Right atrium auricular region (tissue), 2 donors: ENCODE measurements at regions not wholly inside any gene's neighbourhood (a gene's known extent, or its start where the extent isn't known, plus 50 kb on each side); places are given as distances from the start of the nearest gene placed in this dataset.
"Not testable (repeated sequence)": the region's sequence is repeated elsewhere in the genome, so short reads cannot be mapped to it uniquely, and the experiment has no call there.

Experiments used
- DNase-seq: peaks from one replicate; pipeline ENCODE4 v3.0.0-alpha.2; 2019; ENCODE audit warnings: low spot score
- H3K27ac ChIP-seq, 2 donors: fragments of 200-600 bp; sonication (generic); 1 replicate in 1 of 2; 2 replicates in 1 of 2; pipeline ENCODE4 v1.5.1; 2016 to 2019
- H3K27me3 ChIP-seq, 2 donors: fragments of 200-600 bp; sonication (generic); one replicate each; pipeline versions ENCODE4 v1.5.1 to v1.6.0; 2017 to 2019
- H3K36me3 ChIP-seq: fragments of 200-600 bp; sonication (generic); one replicate; pipeline ENCODE4 v1.5.1; 2016
- H3K4me1 ChIP-seq, 2 donors: fragments of 200-600 bp; sonication (generic); one replicate each; pipeline versions ENCODE4 v1.5.1 to v1.6.0; 2017 to 2019
- H3K4me3 ChIP-seq, 2 donors: fragments of 200-600 bp; sonication (generic); 1 replicate in 1 of 2; 2 replicates in 1 of 2; pipeline ENCODE4 v1.5.1; 2017 to 2019; ENCODE audit warnings: mild to moderate bottlenecking in 1 of 2, moderate library complexity in 1 of 2
- H3K9me3 ChIP-seq, 2 donors: fragments of 200-600 bp; sonication (generic); one replicate each; pipeline ENCODE4 v1.5.1; 2019
- microRNA counts, 2 donors: library from miRNA; unstranded; fragments of <30 nt; microRNA quantifications; one replicate each; lab custom pipeline; 2016 to 2017
- microRNA-seq, 2 donors: library from miRNA; unstranded; fragments of <30 nt; microRNA quantifications; one replicate each; pipeline ENCODE4, GENCODE V29; 2016 to 2017; ENCODE audit warnings: borderline number of aligned reads in 2 of 2, borderline replicate concordance in 1 of 2
- TF ChIP-seq, protein P1 (sequence below), 2 donors: fragments of 200-600 bp; sonication (generic); IDR thresholded peaks; one replicate each; pipeline ENCODE4 v1.5.1; 2019; ENCODE audit warnings: antibody characterized with exemption in 2 of 2

DNA sequence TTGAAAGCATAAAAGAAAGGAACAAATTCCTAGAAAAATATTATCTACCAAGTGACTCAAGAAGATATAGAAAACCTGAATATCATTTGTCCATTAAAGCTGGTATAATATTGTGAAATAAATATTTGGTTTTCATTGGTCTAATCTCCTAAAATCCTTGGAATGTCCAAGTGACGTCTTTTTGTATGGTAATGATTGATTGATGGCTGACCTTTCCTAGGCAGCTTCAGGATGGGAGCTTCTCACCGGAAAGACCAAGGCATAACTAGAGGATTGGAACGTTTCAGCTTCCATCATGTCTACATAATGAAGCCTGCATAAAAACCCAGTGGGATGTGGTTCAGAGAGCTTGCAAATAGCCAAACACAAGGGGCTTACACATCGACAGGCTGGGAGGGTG lies 57.6 kb upstream of the MAN1A1 start:
- Histone ChIP-seq H3K4me1 (no peaks in the 10 kb centered on the region), H3K36me3 (no peaks in the 10 kb centered on the region), H3K9me3 (peaks cover 0 to 11% of the 10 kb centered on the region in 2 donors), H3K27ac (no peak overlapping the region), H3K27me3 (no peaks in the 10 kb centered on the region), H3K4me3 (no peak overlapping the region)
- TF ChIP-seq, protein P1, sequence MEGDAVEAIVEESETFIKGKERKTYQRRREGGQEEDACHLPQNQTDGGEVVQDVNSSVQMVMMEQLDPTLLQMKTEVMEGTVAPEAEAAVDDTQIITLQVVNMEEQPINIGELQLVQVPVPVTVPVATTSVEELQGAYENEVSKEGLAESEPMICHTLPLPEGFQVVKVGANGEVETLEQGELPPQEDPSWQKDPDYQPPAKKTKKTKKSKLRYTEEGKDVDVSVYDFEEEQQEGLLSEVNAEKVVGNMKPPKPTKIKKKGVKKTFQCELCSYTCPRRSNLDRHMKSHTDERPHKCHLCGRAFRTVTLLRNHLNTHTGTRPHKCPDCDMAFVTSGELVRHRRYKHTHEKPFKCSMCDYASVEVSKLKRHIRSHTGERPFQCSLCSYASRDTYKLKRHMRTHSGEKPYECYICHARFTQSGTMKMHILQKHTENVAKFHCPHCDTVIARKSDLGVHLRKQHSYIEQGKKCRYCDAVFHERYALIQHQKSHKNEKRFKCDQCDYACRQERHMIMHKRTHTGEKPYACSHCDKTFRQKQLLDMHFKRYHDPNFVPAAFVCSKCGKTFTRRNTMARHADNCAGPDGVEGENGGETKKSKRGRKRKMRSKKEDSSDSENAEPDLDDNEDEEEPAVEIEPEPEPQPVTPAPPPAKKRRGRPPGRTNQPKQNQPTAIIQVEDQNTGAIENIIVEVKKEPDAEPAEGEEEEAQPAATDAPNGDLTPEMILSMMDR (IDR thresholded peaks at IDR 0.05): no peak
- DNase-seq: no peak

DNA sequence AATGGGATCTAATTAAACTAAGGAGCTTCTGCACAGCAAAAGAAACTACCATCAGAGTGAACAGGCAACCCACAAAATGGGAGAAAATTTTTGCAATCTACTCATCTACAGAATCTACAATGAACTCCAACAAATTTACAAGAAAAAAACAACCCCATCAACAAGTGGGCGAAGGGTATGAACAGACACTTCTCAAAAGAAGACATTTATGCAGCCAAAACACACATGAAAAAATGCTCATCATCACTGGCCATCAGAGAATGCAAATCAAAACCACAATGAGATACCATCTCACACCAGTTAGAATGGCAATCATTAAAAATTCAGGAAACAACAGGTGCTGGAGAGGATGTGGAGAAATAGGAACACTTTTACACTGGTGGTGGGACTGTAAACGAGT lies 55.6 kb upstream of the MAN1A1 start:
- not testable (repeated sequence) for H3K4me1 ChIP-seq, H3K4me3 ChIP-seq, DNase-seq, H3K36me3 ChIP-seq, H3K27ac ChIP-seq, H3K27me3 ChIP-seq, H3K9me3 ChIP-seq

MicroRNAs encoded in the stretch of these regions (microRNA counts, 767-probe panel; counts per million panel counts)
- 0 to 31.0 counts per million in 2 donors for microRNA hsa-miR-3144-5p (lab: Ali Mortazavi, UCI)

Small RNAs in the stretch of these regions (microRNA-seq; reads per million reads assigned to microRNA genes)
- gene MIR3144: 0 reads per million in 2 donors
